ENCODE measurements at regions not wholly inside any gene's neighbourhood (a gene's known extent, or its start where the extent isn't known, plus 50 kb on each side); places are given as distances from the start of the nearest gene placed in this dataset.

- no peak for DNase-seq (ENCODE audit: low read depth, low spot score)
- ChIA-PET CTCF (interaction anchor here (1.4 kb wide), 1 partner anchor 415 kb away, joined by 3 read pairs; no protein-coding TSS in a partner anchor), POLR2A (no interaction called here)
- no peak overlapping the region for H3K4me3 ChIP-seq (ENCODE audit: low read depth, low read length)
- no peak for TF ChIP-seq CTCF (IDR thresholded peaks at IDR 0.05; ENCODE audit: insufficient read depth, low read length, missing control alignments)
These were observed 420.1 kb upstream of the SULF2 start for GRCh38 chr20:48205281-48205782.

- TF ChIP-seq CTCF (IDR thresholded peaks at IDR 0.05; ENCODE audit: insufficient read depth, low read length, missing control alignments), result no peak
- POLR2A ChIA-PET, result no interaction called here
- no peak for DNase-seq (ENCODE audit: low read depth, low spot score)
- CTCF ChIA-PET, result interaction anchor here (1.4 kb wide), 1 partner anchor 416 kb away, joined by 3 read pairs; no protein-coding TSS in a partner anchor
- no peak overlapping the region for H3K4me3 ChIP-seq (ENCODE audit: low read depth, low read length)
These were observed 419.2 kb upstream of the SULF2 start for GRCh38 chr20:48204499-48204898.

- no peak for TF ChIP-seq CTCF (IDR thresholded peaks at IDR 0.05; ENCODE audit: insufficient read depth, low read length, missing control alignments)
- no peak overlapping the region for H3K4me3 ChIP-seq (ENCODE audit: low read depth, low read length)
- ChIA-PET POLR2A (no interaction called here), CTCF (no interaction called here)
- no peak for DNase-seq (ENCODE audit: low read depth, low spot score)
These were observed 418.0 kb upstream of the SULF2 start for GRCh38 chr20:48203252-48203651.

GRCh38 chr20:48202334-48203113 is 417.2 kb upstream of the SULF2 start:
- CTCF ChIA-PET, result no interaction called here
- DNase-seq (ENCODE audit: low read depth, low spot score), result no peak

GRCh38 chr20:48201885-48202284 is 416.6 kb upstream of the SULF2 start:
- ChIA-PET CTCF (no interaction called here), POLR2A (no interaction called here)
- no peak overlapping the region for H3K4me3 ChIP-seq (ENCODE audit: low read depth, low read length)
- no peak for TF ChIP-seq CTCF (IDR thresholded peaks at IDR 0.05; ENCODE audit: insufficient read depth, low read length, missing control alignments)
- DNase-seq (ENCODE audit: low read depth, low spot score), result no peak

More at GRCh38 chr20:48202334-48203113, 417.2 kb upstream of the SULF2 start:
- TF ChIP-seq CTCF (IDR thresholded peaks at IDR 0.05; ENCODE audit: insufficient read depth, low read length, missing control alignments), result no peak
- POLR2A ChIA-PET, result no interaction called here
- no peak overlapping the region for H3K4me3 ChIP-seq (ENCODE audit: low read depth, low read length)

- H3K4me3 ChIP-seq (ENCODE audit: low read depth, low read length), result no peak overlapping the region
- DNase-seq (ENCODE audit: low read depth, low spot score), result no peak
- CTCF ChIA-PET, result no interaction called here
- POLR2A ChIA-PET, result no interaction called here
- no peak for TF ChIP-seq CTCF (IDR thresholded peaks at IDR 0.05; ENCODE audit: insufficient read depth, low read length, missing control alignments)
These were observed 415.9 kb upstream of the SULF2 start for GRCh38 chr20:48201188-48201587.

Data from AG04449 (cell line).